Sciatic nerve (tissue), 2 donors: ENCODE measurements at regions not wholly inside any gene's neighbourhood (a gene's known extent, or its start where the extent isn't known, plus 50 kb on each side); places are given as distances from the start of the nearest gene placed in this dataset.

Source experiments
- ATAC-seq: fragments of 200-7000 bp; cut with Tn5 transposase; one replicate; pipeline ENCODE4 v1.9.1; 2020; ENCODE audit warnings: mild to moderate bottlenecking, moderate library complexity
- DNase-seq: peaks from one replicate; pipeline ENCODE4 v3.0.0-alpha.2; 2020; ENCODE audit warnings: low spot score
- intact Hi-C: fragments of 100-400 bp; cut with DNase I; formaldehyde crosslinking; loops from one replicate; pipeline ENCODE4 v1.14.2; 2022
- donor health status: DM: no; HTN: no; CAD: no.
- donor health status: DM: no; HTN: no; CAD: no.

- intact Hi-C loops, result no loop called here
- ATAC-seq (no peak), DNase-seq (no peak)
These were observed 53.1 kb upstream of the EEF1E1 start for GRCh38 chr6:8155259-8156012.
